NCI-H128 (cell line): ENCODE measurements at regions not wholly inside any gene's neighbourhood (a gene's known extent, or its start where the extent isn't known, plus 50 kb on each side); places are given as distances from the start of the nearest gene placed in this dataset.
"Not testable (repeated sequence)": the region's sequence is repeated elsewhere in the genome, so short reads cannot be mapped to it uniquely, and the experiment has no call there.

ENCODE experiments used
- DNase-seq: peaks from one replicate; lab custom pipeline; 2025; ENCODE audit not compliant: unreplicated experiment; lab: John Stamatoyannopoulos, UW

GRCh38 chr5:117568126-117568525 is 993.5 kb upstream of the SEMA6A start:
- DNase-seq = no peak

- no peak for DNase-seq
Measured at GRCh38 chr5:117562647-117563046, 988.0 kb upstream of the SEMA6A start.

- no peak for DNase-seq
Measured at GRCh38 chr5:117561531-117561930, 986.9 kb upstream of the SEMA6A start.

GRCh38 chr5:117559005-117559844 is 984.6 kb upstream of the SEMA6A start:
- no peak for DNase-seq

GRCh38 chr5:117551236-117551635 is 976.6 kb upstream of the SEMA6A start:
- DNase-seq = no peak

- DNase-seq = no peak
Measured at GRCh38 chr5:117547192-117547591, 972.6 kb upstream of the SEMA6A start.

- no peak for DNase-seq
Measured at GRCh38 chr5:117539692-117540091, 965.1 kb upstream of the SEMA6A start.

GRCh38 chr5:117533792-117534191 is 959.2 kb upstream of the SEMA6A start:
- no peak for DNase-seq

- DNase-seq = not testable (repeated sequence)
Measured at GRCh38 chr5:117533051-117533670, 958.5 kb upstream of the SEMA6A start.

- no peak for DNase-seq
Measured at GRCh38 chr5:117519957-117520500, 945.4 kb upstream of the SEMA6A start.

GRCh38 chr5:117504305-117504704 is 929.7 kb upstream of the SEMA6A start:
- no peak for DNase-seq

GRCh38 chr5:117497601-117498000 is 923.0 kb upstream of the SEMA6A start:
- no peak for DNase-seq

- no peak for DNase-seq
Measured at GRCh38 chr5:117496801-117497200, 922.2 kb upstream of the SEMA6A start.

- DNase-seq = no peak
Measured at GRCh38 chr5:117494188-117494587, 919.6 kb upstream of the SEMA6A start.

- DNase-seq = peak; percentile 16
Measured at GRCh38 chr5:117488976-117489500, 914.4 kb upstream of the SEMA6A start.

GRCh38 chr5:117487556-117487955 is 912.9 kb upstream of the SEMA6A start:
- DNase-seq = no peak

- DNase-seq = peak; percentile 24
Measured at GRCh38 chr5:117486879-117487391, 912.3 kb upstream of the SEMA6A start.

GRCh38 chr5:117486261-117486660 is 911.6 kb upstream of the SEMA6A start:
- no peak for DNase-seq

GRCh38 chr5:117475919-117476318 is 901.3 kb upstream of the SEMA6A start:
- no peak for DNase-seq

GRCh38 chr5:117473165-117473564 is 898.5 kb upstream of the SEMA6A start:
- DNase-seq = no peak

- no peak for DNase-seq
Measured at GRCh38 chr5:117463881-117464570, 889.4 kb upstream of the SEMA6A start.
